ENCODE measurements at regions not wholly inside any gene's neighbourhood (a gene's known extent, or its start where the extent isn't known, plus 50 kb on each side); places are given as distances from the start of the nearest gene placed in this dataset.

GRCh38 chr16:35134471-35134870 is 1675.1 kb downstream of the TP53TG3F start:
- TF ChIP-seq CTCF (IDR thresholded peaks at IDR 0.05; ENCODE audit: low read depth, low read length, poor library complexity, severe bottlenecking): no peak
- TF ChIP-seq EZH2phosphoT487 (IDR thresholded peaks at IDR 0.05; ENCODE audit: borderline replicate concordance, low read length): no peak

Measured in DOHH2 (cell line).